Activated CD4-positive, alpha-beta T cell treated with anti-CD3 and anti-CD28 coated beads for 36 hours (primary cell): ENCODE measurements at regions not wholly inside any gene's neighbourhood (a gene's known extent, or its start where the extent isn't known, plus 50 kb on each side); places are given as distances from the start of the nearest gene placed in this dataset.
"Not testable (repeated sequence)": the region's sequence is repeated elsewhere in the genome, so short reads cannot be mapped to it uniquely, and the experiment has no call there.

ENCODE experiments used
- ATAC-seq: fragments of 200-7000 bp; cut with Tn5 transposase; one replicate; pipeline ENCODE4 v1.10.0; 2021; ENCODE audit warnings: mild to moderate bottlenecking, moderate library complexity
- CTCF ChIA-PET: fragments of 350-600 bp; sonication (Branson Sonifier 250); formaldehyde crosslinking; loops from one replicate; lab custom pipeline; 2021; ENCODE audit warnings: antibody characterized with exemption; lab: Charles Lee
- POLR2A ChIA-PET: fragments of 350-600 bp; sonication (Branson Sonifier 250); formaldehyde crosslinking; loops from one replicate; lab custom pipeline; 2021; ENCODE audit warnings: antibody characterized with exemption, inconsistent platforms; lab: Charles Lee
- DNase-seq: peaks from one replicate; pipeline ENCODE4 v3.0.0-alpha.2; 2020
- H3K27ac Mint-ChIP-seq: one replicate; pipeline ENCODE4 v1.8.0; 2021; ENCODE audit warnings: mixed read lengths
- H3K27me3 Mint-ChIP-seq: one replicate; pipeline ENCODE4 v1.8.0; 2021; ENCODE audit warnings: mixed read lengths
- H3K36me3 Mint-ChIP-seq: one replicate; pipeline ENCODE4 v1.8.0; 2021; ENCODE audit warnings: low read depth, mixed read lengths
- H3K4me1 Mint-ChIP-seq: one replicate; pipeline ENCODE4 v1.8.0; 2021; ENCODE audit warnings: mixed read lengths
- H3K4me3 Mint-ChIP-seq: one replicate; pipeline ENCODE4 v1.8.0; 2021; ENCODE audit warnings: mild to moderate bottlenecking, moderate library complexity, mixed read lengths
- H3K9me3 Mint-ChIP-seq: one replicate; pipeline ENCODE4 v1.8.0; 2021; ENCODE audit warnings: low read depth, mixed read lengths
- intact Hi-C, 2 experiments: fragments of 100-400 bp; cut with DNase I in 1 of 2; cut with micrococcal nuclease in 1 of 2; formaldehyde crosslinking; loops; one replicate each; pipeline versions ENCODE4 v1.14.2 to v1.15.1; 2022 to 2024; cut with DNase I, micrococcal nuclease

DNA sequence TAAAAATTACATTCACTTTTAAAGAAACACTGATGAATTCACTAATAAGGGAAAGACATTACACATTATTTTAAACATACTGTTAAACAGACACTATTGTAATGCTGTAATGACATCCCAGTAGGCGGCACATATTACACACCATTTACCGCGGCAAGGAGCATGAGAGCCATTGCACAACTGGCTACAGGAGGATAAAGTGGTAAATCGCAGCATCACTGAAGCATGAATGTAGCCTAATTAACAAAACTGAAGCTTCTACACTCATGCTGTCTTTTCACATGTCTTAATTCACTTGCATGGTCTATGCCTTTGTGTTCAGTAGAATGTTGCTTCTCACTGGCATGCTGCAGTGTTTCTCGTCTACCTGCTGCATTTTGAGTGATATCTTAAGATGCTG is 1046.0 kb downstream of the MRPL39 start:
- ATAC-seq = no peak
- Mint-ChIP-seq H3K27me3 (no peaks in the 10 kb centered on the region), H3K27ac (no peak overlapping the region), H3K9me3 (peaks cover 4% of the 10 kb centered on the region), H3K4me1 (no peaks in the 10 kb centered on the region), H3K4me3 (no peak overlapping the region), H3K36me3 (no peaks in the 10 kb centered on the region)
- DNase-seq = no peak
- intact Hi-C loops = no loop called here
- ChIA-PET POLR2A (no interaction called here), CTCF (no interaction called here)

DNA sequence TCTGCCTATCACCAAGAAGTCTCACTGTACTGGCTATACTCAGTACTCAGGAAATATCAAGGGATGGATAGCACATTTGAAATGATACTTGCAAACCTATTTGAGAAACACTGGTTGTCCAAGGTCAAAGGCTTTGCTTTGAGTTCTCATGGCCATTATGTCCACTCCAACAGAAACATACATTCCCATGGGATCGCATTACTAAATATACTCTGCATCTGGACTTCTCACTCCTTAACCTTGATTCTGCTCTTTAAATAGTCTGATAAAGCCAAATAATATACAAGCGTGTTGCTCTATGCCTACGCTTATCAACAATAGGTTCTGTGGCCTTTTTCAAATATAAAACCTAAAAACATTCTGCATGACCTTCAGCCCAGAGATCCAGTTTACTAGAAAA is 1054.8 kb downstream of the MRPL39 start:
- peaks cover 5% of the 10 kb centered on the region for H3K9me3 Mint-ChIP-seq
- no peak overlapping the region for H3K27ac Mint-ChIP-seq
- DNase-seq (no peak), ATAC-seq (no peak)
- no peaks in the 10 kb centered on the region for H3K27me3 Mint-ChIP-seq
- intact Hi-C loops = no loop called here
- no peaks in the 10 kb centered on the region for H3K4me1 Mint-ChIP-seq
- H3K4me3 Mint-ChIP-seq = no peak overlapping the region
- H3K36me3 Mint-ChIP-seq = no peaks in the 10 kb centered on the region
- POLR2A ChIA-PET = no interaction called here
- CTCF ChIA-PET = no interaction called here

DNA sequence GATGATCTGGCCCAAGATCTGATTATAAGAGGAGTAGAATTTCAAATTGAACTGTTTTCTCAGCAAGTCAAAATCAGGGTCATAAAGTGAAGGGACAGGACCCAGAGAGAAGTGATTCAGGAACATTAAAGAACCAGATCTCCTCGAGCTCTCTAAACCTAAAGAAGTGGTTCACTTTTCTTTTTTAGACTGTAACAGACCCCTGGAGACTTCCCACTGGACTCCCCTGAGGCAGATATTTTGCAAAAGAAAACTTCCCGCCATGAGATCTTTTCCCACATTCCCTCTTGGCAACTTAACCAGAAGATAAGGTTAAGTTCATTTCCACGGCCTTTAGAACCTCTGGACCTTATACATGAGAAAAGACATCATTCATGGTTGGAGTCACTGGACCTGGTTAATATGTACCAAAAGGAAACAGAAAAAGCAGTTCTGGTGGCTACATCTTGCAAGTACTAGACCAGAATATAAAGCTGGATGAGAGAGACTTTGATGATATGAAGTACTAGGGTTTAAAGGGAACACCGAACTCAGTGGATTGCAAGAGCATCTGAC is 1061.4 kb downstream of the MRPL39 start:
- H3K27ac Mint-ChIP-seq = no peak overlapping the region
- H3K27me3 Mint-ChIP-seq = no peaks in the 10 kb centered on the region
- no peaks in the 10 kb centered on the region for H3K9me3 Mint-ChIP-seq
- H3K36me3 Mint-ChIP-seq = no peaks in the 10 kb centered on the region
- H3K4me1 Mint-ChIP-seq = no peaks in the 10 kb centered on the region
- H3K4me3 Mint-ChIP-seq = no peak overlapping the region
- DNase-seq (no peak), ATAC-seq (no peak)
- intact Hi-C loops = no loop called here
- POLR2A ChIA-PET = interaction anchor here (0.5 kb wide), 1 partner anchor 83 kb away, joined by 3 read pairs; no protein-coding TSS in a partner anchor
- CTCF ChIA-PET = no interaction called here

- CTCF ChIA-PET = interaction anchor here (0.6 kb wide), 1 partner anchor 343 kb away, joined by 3 read pairs; no protein-coding TSS in a partner anchor
- Mint-ChIP-seq H3K36me3 (no peaks in the 10 kb centered on the region), H3K27me3 (no peaks in the 10 kb centered on the region), H3K27ac (no peak overlapping the region), H3K4me3 (no peak overlapping the region), H3K4me1 (no peaks in the 10 kb centered on the region), H3K9me3 (no peaks in the 10 kb centered on the region)
- intact Hi-C loops = loop anchor here (2.0 to 10.0 kb wide), 3 partner anchors 139 to 659 kb away; no protein-coding TSS in a partner anchor
- ATAC-seq = no peak
- no peak for DNase-seq
- POLR2A ChIA-PET = no interaction called here
Observed at GRCh38 chr21:24514081-24514733, 1093.1 kb downstream of the MRPL39 start.

DNA sequence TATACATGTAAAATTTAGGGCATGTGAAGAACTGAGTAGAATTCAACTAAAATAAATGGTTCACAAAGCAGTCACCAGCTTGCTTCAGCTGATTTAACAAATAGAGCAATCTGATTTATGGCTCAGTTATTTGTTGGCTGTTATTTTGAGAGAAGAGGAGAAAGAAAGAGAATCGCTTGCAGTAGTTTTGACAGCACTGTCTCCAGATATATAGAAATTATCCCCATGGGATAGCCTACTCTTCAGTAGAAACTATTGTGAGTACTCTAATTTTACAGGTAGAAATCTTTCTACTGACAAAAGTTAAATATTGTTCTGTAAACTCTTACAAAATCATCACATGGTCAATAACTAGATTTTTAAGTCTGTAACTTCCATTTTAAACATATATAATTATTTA is 1098.2 kb downstream of the MRPL39 start:
- intact Hi-C loops = loop anchor here in 1 of 2 experiments (10.0 kb wide), 1 partner anchor 394 kb away; no protein-coding TSS in a partner anchor
- no peak overlapping the region for H3K27ac Mint-ChIP-seq
- ChIA-PET CTCF (no interaction called here), POLR2A (no interaction called here)
- ATAC-seq = no peak
- no peak for DNase-seq
- H3K36me3 Mint-ChIP-seq = peaks cover 2% of the 10 kb centered on the region
- peaks cover 6% of the 10 kb centered on the region for H3K9me3 Mint-ChIP-seq
- no peak overlapping the region for H3K4me3 Mint-ChIP-seq
- H3K27me3 Mint-ChIP-seq = no peaks in the 10 kb centered on the region
- H3K4me1 Mint-ChIP-seq = no peaks in the 10 kb centered on the region

DNA sequence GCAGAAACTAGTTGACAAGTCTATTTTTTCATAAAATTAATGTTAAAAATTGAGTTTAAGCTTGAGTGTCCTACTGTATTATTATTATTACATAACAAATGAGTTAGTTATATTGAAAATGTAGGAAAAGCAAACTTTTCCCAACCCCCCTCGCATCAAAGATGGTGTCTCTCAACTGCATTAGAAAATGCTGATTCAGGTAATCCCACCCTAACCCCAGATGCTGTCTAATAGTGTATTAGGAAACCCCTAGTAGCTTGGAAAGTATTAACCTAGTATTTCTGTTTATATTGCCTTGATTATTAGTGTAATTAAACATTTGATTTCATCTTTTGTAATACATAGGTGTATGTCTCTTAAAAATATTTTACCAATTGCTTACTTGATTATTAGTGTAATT is 1120.3 kb downstream of the MRPL39 start:
- DNase-seq (no peak), ATAC-seq (no peak)
- ChIA-PET CTCF (no interaction called here), POLR2A (no interaction called here)
- Mint-ChIP-seq H3K27me3 (no peaks in the 10 kb centered on the region), H3K36me3 (no peaks in the 10 kb centered on the region), H3K9me3 (no peaks in the 10 kb centered on the region), H3K27ac (no peak overlapping the region), H3K4me1 (no peaks in the 10 kb centered on the region), H3K4me3 (no peak overlapping the region)
- intact Hi-C loops = no loop called here

- intact Hi-C loops, ATAC-seq: not testable (repeated sequence)
- CTCF ChIA-PET = interaction anchor here (0.8 kb wide), 1 partner anchor 12 kb away, joined by 3 read pairs; no protein-coding TSS in a partner anchor
Observed at GRCh38 chr21:24483361-24483760, 1123.9 kb downstream of the MRPL39 start.

GRCh38 chr21:24470852-24471251 is 1136.4 kb downstream of the MRPL39 start:
- intact Hi-C loops = no loop called here
- Mint-ChIP-seq H3K4me1 (no peaks in the 10 kb centered on the region), H3K9me3 (no peaks in the 10 kb centered on the region), H3K4me3 (no peak overlapping the region), H3K36me3 (no peaks in the 10 kb centered on the region), H3K27me3 (no peaks in the 10 kb centered on the region), H3K27ac (no peak overlapping the region)
- CTCF ChIA-PET = interaction anchor here (1.5 kb wide), 1 partner anchor 12 kb away, joined by 3 read pairs; no protein-coding TSS in a partner anchor
- ATAC-seq = no peak
- POLR2A ChIA-PET = no interaction called here
- DNase-seq = no peak

More at GRCh38 chr21:24483361-24483760, 1123.9 kb downstream of the MRPL39 start:
- POLR2A ChIA-PET, H3K27me3 Mint-ChIP-seq, H3K27ac Mint-ChIP-seq, DNase-seq, H3K4me1 Mint-ChIP-seq, H3K4me3 Mint-ChIP-seq, H3K9me3 Mint-ChIP-seq, H3K36me3 Mint-ChIP-seq: not testable (repeated sequence)

- ChIA-PET POLR2A (no interaction called here), CTCF (no interaction called here)
- Mint-ChIP-seq H3K27me3 (no peaks in the 10 kb centered on the region), H3K4me3 (no peak overlapping the region), H3K4me1 (no peaks in the 10 kb centered on the region), H3K9me3 (no peaks in the 10 kb centered on the region), H3K27ac (no peak overlapping the region), H3K36me3 (no peaks in the 10 kb centered on the region)
- intact Hi-C loops = no loop called here
- no peak for ATAC-seq
- no peak for DNase-seq
Observed at GRCh38 chr21:24456358-24456757, 1150.9 kb downstream of the MRPL39 start.

GRCh38 chr21:24450119-24450518 is 1157.2 kb downstream of the MRPL39 start:
- intact Hi-C loops = no loop called here
- H3K27me3 Mint-ChIP-seq = no peaks in the 10 kb centered on the region

GRCh38 chr21:24445517-24445916 is 1161.8 kb downstream of the MRPL39 start:
- no peak for DNase-seq
- ATAC-seq = no peak
- ChIA-PET POLR2A (no interaction called here), CTCF (no interaction called here)
- intact Hi-C loops = no loop called here
- Mint-ChIP-seq H3K4me3 (no peak overlapping the region), H3K27ac (no peak overlapping the region), H3K9me3 (peaks cover 3% of the 10 kb centered on the region), H3K4me1 (no peaks in the 10 kb centered on the region), H3K36me3 (peaks cover 10% of the 10 kb centered on the region), H3K27me3 (no peaks in the 10 kb centered on the region)

More at GRCh38 chr21:24450119-24450518, 1157.2 kb downstream of the MRPL39 start:
- Mint-ChIP-seq H3K4me3 (no peak overlapping the region), H3K27ac (no peak overlapping the region), H3K36me3 (peaks cover 1% of the 10 kb centered on the region), H3K9me3 (no peaks in the 10 kb centered on the region), H3K4me1 (no peaks in the 10 kb centered on the region)
- POLR2A ChIA-PET = no interaction called here
- DNase-seq (no peak), ATAC-seq (no peak)
- CTCF ChIA-PET = interaction anchor here (0.7 kb wide), 1 partner anchor 61 kb away, joined by 3 read pairs; no protein-coding TSS in a partner anchor

DNA sequence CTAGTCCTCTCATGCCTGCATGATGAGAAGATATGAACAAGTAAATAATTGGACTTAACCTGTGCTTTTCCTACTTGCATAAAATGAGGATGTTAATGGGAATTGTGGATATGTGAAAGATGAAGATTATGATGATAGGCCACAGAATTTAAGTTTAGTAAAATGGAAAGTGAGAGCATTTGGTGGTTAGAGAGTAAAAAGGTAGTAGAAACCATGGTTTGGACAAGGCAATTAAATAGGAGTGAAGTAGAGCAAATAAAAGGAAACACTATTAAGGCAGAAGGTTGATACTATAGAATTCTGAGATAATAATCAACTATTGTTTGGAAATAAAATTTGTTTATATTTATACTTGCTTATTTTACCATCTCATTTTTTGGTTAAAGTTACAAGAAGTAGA is 1162.5 kb downstream of the MRPL39 start:
- intact Hi-C loops = no loop called here
- no peak overlapping the region for H3K27ac Mint-ChIP-seq
- no peak for ATAC-seq
- ChIA-PET CTCF (no interaction called here), POLR2A (no interaction called here)
- peaks cover 10% of the 10 kb centered on the region for H3K36me3 Mint-ChIP-seq
- DNase-seq = no peak
- no peaks in the 10 kb centered on the region for H3K27me3 Mint-ChIP-seq
- H3K4me3 Mint-ChIP-seq = no peak overlapping the region
- no peaks in the 10 kb centered on the region for H3K4me1 Mint-ChIP-seq
- H3K9me3 Mint-ChIP-seq = peaks cover 3% of the 10 kb centered on the region
